ENCODE measurements at regions not wholly inside any gene's neighbourhood (a gene's known extent, or its start where the extent isn't known, plus 50 kb on each side); places are given as distances from the start of the nearest gene placed in this dataset.
"Not testable (repeated sequence)": the region's sequence is repeated elsewhere in the genome, so short reads cannot be mapped to it uniquely, and the experiment has no call there.

DNA sequence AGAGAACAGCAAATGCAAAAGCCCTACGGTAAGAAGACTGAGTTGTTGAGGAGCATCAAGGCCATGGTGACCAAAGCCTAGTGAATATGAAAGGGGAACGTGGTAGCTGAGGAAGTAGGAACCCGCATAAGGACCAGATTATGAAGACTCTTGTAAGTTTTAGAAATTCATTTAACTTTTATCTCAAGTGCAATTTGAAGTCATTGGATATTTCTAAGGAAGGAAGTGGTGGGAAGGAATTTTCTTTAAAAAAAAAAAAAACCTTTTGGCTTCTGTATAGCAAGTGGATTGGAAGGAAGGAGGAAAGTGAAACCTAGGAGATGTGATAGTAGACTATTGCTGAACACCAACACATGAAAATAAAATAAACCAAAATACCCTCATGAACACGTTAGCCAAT, 119.0 kb downstream of the TNFSF18 start:
- H3K27ac Mint-ChIP-seq, result no peak overlapping the region
- no peaks in the 10 kb centered on the region for H3K9me3 Mint-ChIP-seq
- DNase-seq (ENCODE audit: low spot score in 2 of 2) (no peak), ATAC-seq (ENCODE audit: low read depth) (no peak)
- no peaks in the 10 kb centered on the region for H3K27me3 Mint-ChIP-seq
- H3K36me3 Mint-ChIP-seq, result no peaks in the 10 kb centered on the region
- H3K4me3 Mint-ChIP-seq, result no peak overlapping the region
- H3K4me1 Mint-ChIP-seq, result peaks cover 8% of the 10 kb centered on the region

DNA sequence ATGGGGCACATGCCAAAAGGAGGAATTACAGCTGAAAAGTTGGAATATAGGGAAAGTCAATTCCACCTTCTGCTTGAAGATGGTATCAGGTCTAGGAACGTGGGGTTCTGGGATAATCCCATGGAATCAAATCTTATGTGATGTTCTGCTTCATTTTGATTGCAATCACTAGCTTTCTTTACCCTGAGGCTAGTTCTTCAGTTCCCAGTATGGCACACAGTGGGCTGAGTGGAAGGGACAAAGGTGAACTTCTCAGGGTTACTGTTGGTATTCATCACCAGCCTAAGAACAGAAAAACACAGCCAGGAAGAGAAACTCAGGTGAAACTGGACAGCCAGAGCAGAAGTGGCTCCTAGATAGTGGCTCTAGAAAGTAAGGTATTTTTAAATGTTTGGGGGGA, 117.8 kb downstream of the TNFSF18 start:
- H3K9me3 Mint-ChIP-seq, result no peaks in the 10 kb centered on the region
- no peak for ATAC-seq (ENCODE audit: low read depth)
- DNase-seq (ENCODE audit: low spot score in 2 of 2), result no peak
- no peak overlapping the region for H3K4me3 Mint-ChIP-seq
- H3K27me3 Mint-ChIP-seq, result no peaks in the 10 kb centered on the region
- no peak overlapping the region for H3K27ac Mint-ChIP-seq
- no peaks in the 10 kb centered on the region for H3K36me3 Mint-ChIP-seq
- peaks cover 8% of the 10 kb centered on the region for H3K4me1 Mint-ChIP-seq

DNA sequence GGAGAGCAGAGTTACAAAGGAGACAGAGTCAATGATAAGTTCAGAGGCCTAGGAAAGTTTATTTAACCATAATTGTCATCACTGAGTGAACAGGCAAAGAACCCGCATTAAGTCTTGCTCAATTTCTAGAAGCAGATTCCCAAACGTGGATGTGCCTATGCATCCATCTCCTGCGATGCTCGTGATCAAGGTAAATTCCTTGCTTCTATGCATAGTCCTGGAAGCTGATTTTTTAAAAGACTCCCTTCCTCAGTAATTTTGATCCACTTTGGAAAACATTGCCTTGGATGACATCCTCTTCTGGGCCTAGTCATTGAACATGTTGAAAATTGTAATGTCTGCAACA, 116.4 kb downstream of the TNFSF18 start:
- Mint-ChIP-seq H3K4me1 (peaks cover 11% of the 10 kb centered on the region), H3K27ac (no peak overlapping the region), H3K27me3 (no peaks in the 10 kb centered on the region), H3K9me3 (no peaks in the 10 kb centered on the region), H3K4me3 (no peak overlapping the region), H3K36me3 (no peaks in the 10 kb centered on the region)
- no peak for DNase-seq (ENCODE audit: low spot score in 2 of 2)
- no peak for ATAC-seq (ENCODE audit: low read depth)

DNA sequence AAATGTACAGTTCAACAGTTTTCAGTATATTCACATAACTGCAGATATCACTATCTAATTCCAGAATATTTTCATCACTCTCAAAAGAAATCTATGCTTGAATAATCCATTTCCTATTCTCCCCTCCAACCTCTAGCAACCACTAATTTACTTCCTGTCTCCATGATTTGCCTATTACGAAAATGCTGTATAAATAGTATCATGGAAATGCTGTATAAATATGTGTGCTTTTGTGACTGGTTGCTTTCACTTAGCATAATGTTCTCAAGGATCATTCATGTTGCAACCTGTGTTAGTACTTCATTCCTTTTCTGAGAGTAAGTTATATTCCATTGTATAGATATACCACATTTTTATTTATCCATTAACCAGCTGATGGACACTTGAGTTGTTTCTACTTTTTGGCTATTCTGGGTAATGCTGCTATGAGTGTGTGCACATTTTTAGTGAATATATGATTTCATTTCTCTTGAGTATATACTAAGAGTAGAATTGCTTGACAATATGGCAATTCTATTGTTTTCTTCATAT, 115.6 kb downstream of the TNFSF18 start:
- Mint-ChIP-seq H3K27ac (no peak overlapping the region), H3K27me3 (no peaks in the 10 kb centered on the region), H3K4me1 (peaks cover 15% of the 10 kb centered on the region), H3K4me3 (no peak overlapping the region), H3K9me3 (no peaks in the 10 kb centered on the region), H3K36me3 (no peaks in the 10 kb centered on the region)
- ATAC-seq (ENCODE audit: low read depth) (no peak), DNase-seq (ENCODE audit: low spot score in 2 of 2) (no peak)

DNA sequence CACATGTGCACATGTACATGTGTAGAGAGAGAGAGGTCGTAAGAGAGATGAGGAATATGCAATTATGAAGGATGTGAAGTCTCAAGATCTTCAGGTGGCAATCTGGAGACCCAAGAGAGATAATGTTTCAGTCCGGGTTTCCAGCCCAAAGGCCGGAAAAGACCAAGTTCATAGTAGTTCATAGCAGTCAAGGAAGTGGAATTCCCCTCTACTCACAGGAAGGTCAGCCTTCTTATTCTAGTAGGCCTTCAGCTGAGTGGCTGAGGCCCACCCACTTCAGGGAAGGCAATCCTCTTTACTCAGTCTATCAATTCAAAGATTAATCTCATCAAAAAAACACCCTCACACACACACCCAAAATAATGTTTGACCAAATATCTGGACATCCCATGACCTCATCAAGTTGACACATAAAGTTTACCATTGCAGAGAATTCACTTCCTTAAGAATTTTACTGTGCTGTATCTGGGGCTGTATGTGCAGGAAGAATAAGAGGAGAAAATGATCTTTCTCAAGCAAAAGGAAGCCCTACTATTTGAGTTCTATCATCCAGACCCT, 114.6 kb downstream of the TNFSF18 start:
- H3K27ac Mint-ChIP-seq, result no peak overlapping the region
- H3K4me3 Mint-ChIP-seq, result no peak overlapping the region
- ATAC-seq (ENCODE audit: low read depth) (no peak), DNase-seq (ENCODE audit: low spot score in 2 of 2) (no peak)
- H3K9me3 Mint-ChIP-seq, result no peaks in the 10 kb centered on the region
- no peaks in the 10 kb centered on the region for H3K27me3 Mint-ChIP-seq
- no peaks in the 10 kb centered on the region for H3K36me3 Mint-ChIP-seq
- peaks cover 15% of the 10 kb centered on the region for H3K4me1 Mint-ChIP-seq

DNA sequence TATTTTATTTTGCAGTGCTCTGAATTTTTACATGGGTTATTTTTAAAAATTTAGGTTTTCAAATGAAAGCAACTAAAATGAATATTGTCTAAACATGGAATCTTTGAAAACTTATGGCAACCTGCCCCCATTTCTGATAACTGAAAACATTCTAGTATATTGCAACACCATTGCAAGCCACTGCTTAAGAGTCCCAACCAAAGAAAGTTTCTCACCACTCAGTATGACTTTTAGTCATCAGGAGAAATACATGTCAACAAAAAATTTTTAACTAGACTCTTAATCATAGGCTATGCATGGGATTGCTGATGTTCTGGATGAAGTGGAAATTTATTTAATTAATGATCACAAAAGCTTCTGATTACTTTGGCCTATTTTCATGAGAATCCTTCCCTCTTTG, 112.1 kb downstream of the TNFSF18 start:
- Mint-ChIP-seq H3K27me3 (no peaks in the 10 kb centered on the region), H3K9me3 (peaks cover 1% of the 10 kb centered on the region), H3K4me1 (peaks cover 13% of the 10 kb centered on the region), H3K36me3 (no peaks in the 10 kb centered on the region), H3K27ac (no peak overlapping the region), H3K4me3 (no peak overlapping the region)
- no peak for ATAC-seq (ENCODE audit: low read depth)
- no peak for DNase-seq (ENCODE audit: low spot score in 2 of 2)

DNA sequence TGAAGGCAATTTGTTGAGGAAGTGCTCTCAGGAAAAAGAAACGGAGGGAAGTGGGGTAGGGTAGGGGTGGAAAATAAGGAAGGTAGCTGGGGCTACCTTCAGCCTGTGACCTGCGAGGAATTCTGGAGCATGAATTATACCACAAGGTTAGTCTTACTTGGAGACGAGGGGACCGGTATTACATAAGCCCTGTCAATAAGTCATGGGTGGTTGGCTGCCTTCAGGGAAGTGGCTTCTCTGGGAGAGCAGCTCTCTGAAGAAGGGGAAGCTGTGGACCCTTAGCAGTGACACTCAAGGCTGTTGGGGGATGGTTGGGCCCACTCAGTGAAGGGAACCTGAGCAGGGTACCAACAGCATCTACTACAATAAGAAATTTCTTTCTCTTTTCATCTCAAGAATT, 111.3 kb downstream of the TNFSF18 start:
- DNase-seq (ENCODE audit: low spot score in 2 of 2), result no peak
- no peaks in the 10 kb centered on the region for H3K36me3 Mint-ChIP-seq
- no peak for ATAC-seq (ENCODE audit: low read depth)
- no peaks in the 10 kb centered on the region for H3K27me3 Mint-ChIP-seq
- peaks cover 13% of the 10 kb centered on the region for H3K4me1 Mint-ChIP-seq
- peaks cover 1% of the 10 kb centered on the region for H3K9me3 Mint-ChIP-seq
- no peak overlapping the region for H3K27ac Mint-ChIP-seq
- H3K4me3 Mint-ChIP-seq, result no peak overlapping the region

DNA sequence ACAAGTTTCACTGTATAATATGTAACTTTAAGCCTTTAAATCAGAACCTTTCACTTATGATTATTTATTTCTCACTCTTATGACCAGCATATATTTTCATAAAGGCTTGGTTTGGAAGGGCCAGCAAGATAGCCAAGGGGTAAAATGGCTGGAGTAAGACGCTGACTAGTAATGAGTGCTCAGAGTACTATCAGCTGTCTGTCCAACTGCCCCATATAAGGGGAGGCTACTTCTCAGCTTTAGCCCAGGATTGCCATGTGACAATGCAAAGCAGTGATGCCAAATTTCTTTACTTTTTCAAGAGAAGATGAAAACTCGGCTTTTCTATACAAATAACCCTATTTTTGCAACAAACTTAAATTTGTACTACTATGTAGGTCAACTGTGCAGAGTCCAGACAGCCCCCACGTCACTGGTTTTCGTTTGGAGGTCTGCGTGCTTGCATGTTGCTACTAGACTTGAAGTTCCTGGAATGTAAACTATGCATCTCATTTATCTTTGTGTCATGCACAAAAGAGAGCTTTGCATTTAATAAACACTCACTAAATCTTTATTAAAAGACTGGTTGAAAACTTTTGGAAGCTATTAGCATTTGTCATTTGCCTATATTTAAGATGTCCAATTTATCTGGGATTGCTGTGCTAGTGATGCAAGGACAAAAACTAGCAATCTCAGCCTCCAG, 110.4 kb downstream of the TNFSF18 start:
- Mint-ChIP-seq H3K4me1 (peaks cover 9% of the 10 kb centered on the region), H3K9me3 (peaks cover 1% of the 10 kb centered on the region)
- ATAC-seq (ENCODE audit: low read depth), result no peak

DNA sequence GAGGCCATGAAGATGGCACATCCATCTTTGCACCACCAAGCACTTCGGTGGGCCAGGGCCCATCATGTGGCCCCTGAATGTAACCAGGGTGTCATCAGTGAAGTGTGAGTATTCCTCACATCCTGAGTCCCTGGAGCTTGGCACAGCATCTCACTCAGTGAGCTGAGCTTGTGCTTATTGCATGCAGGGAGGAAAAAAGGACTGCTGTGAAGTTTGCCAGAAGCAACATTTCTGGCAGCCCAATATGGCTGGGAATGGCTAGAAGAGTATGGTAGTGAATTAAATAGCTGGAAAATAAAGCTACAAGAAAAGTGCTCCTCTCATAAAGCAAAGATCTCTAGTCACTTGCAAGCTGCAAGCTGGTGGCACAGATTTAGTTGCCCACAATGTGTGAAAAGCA, 109.3 kb downstream of the TNFSF18 start:
- no peaks in the 10 kb centered on the region for H3K27me3 Mint-ChIP-seq
- DNase-seq (ENCODE audit: low spot score in 2 of 2), result no peak
- H3K4me3 Mint-ChIP-seq, result no peak overlapping the region
- no peak overlapping the region for H3K27ac Mint-ChIP-seq
- H3K9me3 Mint-ChIP-seq, result peaks cover 1% of the 10 kb centered on the region
- no peak for ATAC-seq (ENCODE audit: low read depth)
- peaks cover 9% of the 10 kb centered on the region for H3K4me1 Mint-ChIP-seq
- H3K36me3 Mint-ChIP-seq, result no peaks in the 10 kb centered on the region

More for the DNA sequence above, 110.4 kb downstream of the TNFSF18 start:
- Mint-ChIP-seq H3K27me3 (no peaks in the 10 kb centered on the region), H3K4me3 (no peak overlapping the region), H3K36me3 (no peaks in the 10 kb centered on the region), H3K27ac (no peak overlapping the region)
- no peak for DNase-seq (ENCODE audit: low spot score in 2 of 2)

DNA sequence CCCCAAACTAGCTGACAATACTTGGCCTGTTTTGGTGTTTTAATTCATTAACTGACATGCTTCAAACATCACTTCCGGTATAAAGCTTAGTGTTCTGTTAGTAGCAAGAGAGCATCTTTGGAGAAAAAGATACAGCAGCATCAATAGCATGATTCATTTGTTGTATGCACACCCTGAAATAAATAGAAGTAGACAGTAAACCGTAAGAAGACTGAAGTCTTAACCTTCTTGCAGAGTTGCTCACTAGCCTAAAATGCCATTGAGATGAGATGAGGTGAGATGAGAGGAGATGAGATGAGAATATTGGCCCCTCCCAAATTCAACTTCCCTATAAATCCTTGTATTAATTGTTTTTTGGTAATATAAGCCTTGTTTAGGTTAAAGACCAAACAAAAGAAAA, 108.8 kb downstream of the TNFSF18 start:
- DNase-seq (ENCODE audit: low spot score in 2 of 2) (no peak), ATAC-seq (ENCODE audit: low read depth) (no peak)
- Mint-ChIP-seq H3K4me3 (no peak overlapping the region), H3K36me3 (no peaks in the 10 kb centered on the region), H3K4me1 (peaks cover 9% of the 10 kb centered on the region), H3K9me3 (peaks cover 1% of the 10 kb centered on the region), H3K27ac (no peak overlapping the region), H3K27me3 (no peaks in the 10 kb centered on the region)

DNA sequence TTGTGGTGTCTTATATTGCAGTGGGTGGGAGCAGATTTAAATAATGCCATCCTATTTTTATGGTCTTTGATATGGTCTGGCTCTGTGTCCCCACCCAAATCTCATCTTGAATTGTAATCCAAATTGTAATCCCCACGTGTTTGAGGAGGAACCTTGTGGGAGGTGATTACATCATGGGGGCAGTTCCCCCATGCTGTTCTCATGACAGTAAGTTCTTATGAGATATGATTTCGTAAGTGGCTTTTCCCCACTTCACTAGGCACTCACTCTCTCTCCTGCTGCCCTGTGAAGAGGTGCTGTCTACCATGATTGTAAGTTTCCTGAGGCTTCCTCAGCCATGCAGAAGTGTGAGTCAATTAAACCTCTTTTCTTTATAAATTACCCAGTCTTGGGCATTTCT, 107.6 kb downstream of the TNFSF18 start:
- DNase-seq (ENCODE audit: low spot score in 2 of 2); H3K36me3 Mint-ChIP-seq; H3K9me3 Mint-ChIP-seq; ATAC-seq (ENCODE audit: low read depth); H3K27me3 Mint-ChIP-seq; H3K4me3 Mint-ChIP-seq; H3K27ac Mint-ChIP-seq: not testable (repeated sequence)
- peaks cover 11% of the 10 kb centered on the region for H3K4me1 Mint-ChIP-seq

DNA sequence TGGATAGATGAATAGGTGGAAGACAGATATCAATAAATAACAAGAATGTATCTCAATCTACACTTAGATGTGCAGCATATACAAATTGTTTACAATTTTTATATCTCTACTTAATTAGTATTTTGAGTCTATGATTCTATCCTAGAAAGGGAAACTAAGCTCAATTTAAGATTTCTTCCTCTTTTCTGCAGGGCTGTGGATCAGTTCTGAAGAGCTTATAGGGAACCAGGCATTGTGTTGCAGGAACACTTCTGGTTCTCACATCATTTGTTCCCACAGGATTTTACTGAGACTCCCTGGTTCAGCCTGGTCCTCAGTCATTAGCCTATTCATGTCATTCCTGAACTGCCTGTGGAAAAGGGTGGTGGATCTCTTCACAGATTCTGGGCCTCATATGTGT, 105.8 kb downstream of the TNFSF18 start:
- H3K27me3 Mint-ChIP-seq, result no peaks in the 10 kb centered on the region
- no peak overlapping the region for H3K4me3 Mint-ChIP-seq
- ATAC-seq (ENCODE audit: low read depth), result no peak
- no peak overlapping the region for H3K27ac Mint-ChIP-seq
- peaks cover 1% of the 10 kb centered on the region for H3K9me3 Mint-ChIP-seq
- DNase-seq (ENCODE audit: low spot score in 2 of 2), result no peak
- no peaks in the 10 kb centered on the region for H3K36me3 Mint-ChIP-seq
- H3K4me1 Mint-ChIP-seq, result peaks cover 4% of the 10 kb centered on the region

DNA sequence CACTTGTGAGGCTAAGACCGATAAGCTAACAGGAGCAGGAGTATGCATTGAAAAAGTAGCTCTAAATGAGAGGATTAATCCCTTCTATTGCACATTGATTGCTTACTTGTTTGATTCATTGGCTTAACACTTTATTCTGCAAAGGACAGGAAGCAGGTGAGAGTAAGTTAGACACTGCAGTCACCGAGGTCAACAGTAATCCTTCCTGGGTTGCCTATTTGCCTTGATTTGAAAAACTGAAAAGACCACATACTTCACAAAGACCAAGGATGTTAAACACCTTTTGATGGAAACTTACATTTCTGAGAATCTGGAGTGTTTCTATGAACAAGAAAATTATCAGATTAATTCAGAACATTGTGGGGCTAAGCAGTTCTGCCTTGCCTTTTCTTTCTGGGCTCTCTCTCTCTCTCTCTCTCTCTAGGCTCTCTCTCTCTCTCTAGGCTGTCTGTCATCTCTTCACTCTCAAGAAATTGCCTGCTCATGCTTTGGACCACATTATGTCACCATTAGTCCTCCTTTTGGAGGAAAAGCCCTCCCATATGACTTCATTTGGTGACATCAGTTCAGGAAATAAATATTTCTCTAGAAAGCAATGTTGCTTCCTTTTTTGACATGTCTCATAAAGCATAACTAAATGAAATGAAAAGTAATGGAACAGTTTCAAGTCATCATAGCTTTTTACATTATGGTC, 103.8 kb downstream of the TNFSF18 start:
- no peak overlapping the region for H3K27ac Mint-ChIP-seq
- no peak for DNase-seq (ENCODE audit: low spot score in 2 of 2)
- peaks cover under 1% of the 10 kb centered on the region for H3K27me3 Mint-ChIP-seq
- ATAC-seq (ENCODE audit: low read depth), result no peak
- no peak overlapping the region for H3K4me3 Mint-ChIP-seq
- no peaks in the 10 kb centered on the region for H3K36me3 Mint-ChIP-seq
- H3K4me1 Mint-ChIP-seq, result peaks cover 2% of the 10 kb centered on the region
- H3K9me3 Mint-ChIP-seq, result peaks cover 1% of the 10 kb centered on the region

DNA sequence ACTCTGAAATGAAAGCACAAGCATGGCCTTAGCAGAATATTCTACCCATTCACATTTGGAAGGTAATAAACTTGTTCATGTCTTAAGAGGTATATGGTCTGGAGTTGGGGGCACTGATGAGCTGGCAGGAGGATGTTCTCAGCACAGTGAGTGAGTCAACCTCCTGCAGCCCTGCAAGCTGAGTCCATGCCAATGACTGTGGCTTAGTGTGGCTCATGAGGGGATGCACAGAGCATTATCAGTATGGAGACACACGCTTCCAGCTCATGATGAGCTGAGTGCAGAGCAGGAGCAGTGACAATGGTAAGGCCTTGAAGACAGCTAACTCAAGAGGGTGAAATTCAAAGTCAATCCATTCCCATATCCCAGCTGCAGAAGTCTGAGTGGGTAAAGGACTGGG, 102.3 kb downstream of the TNFSF18 start:
- DNase-seq (ENCODE audit: low spot score in 2 of 2) (no peak), ATAC-seq (ENCODE audit: low read depth) (no peak)
- peaks cover 2% of the 10 kb centered on the region for H3K4me1 Mint-ChIP-seq
- H3K9me3 Mint-ChIP-seq, result no peaks in the 10 kb centered on the region
- peaks cover 2% of the 10 kb centered on the region for H3K27me3 Mint-ChIP-seq
- no peaks in the 10 kb centered on the region for H3K36me3 Mint-ChIP-seq
- H3K27ac Mint-ChIP-seq, result no peak overlapping the region
- no peak overlapping the region for H3K4me3 Mint-ChIP-seq
